COR-L47 (cell line): ENCODE measurements at regions not wholly inside any gene's neighbourhood (a gene's known extent, or its start where the extent isn't known, plus 50 kb on each side); places are given as distances from the start of the nearest gene placed in this dataset.
A peak's percentile ranks its signal among the peaks of the same experiment; 100 is the strongest.

Experiments used
- DNase-seq: peaks from one replicate; lab custom pipeline; 2025; lab: John Stamatoyannopoulos, UW

GRCh38 chr20:59376109-59376841 lies 75.9 kb downstream of the EDN3 start:
- DNase-seq, result no peak

- DNase-seq, result no peak
Observed at GRCh38 chr20:59376998-59377397, 76.6 kb downstream of the EDN3 start.

GRCh38 chr20:59377842-59378241 lies 77.4 kb downstream of the EDN3 start:
- no peak for DNase-seq

GRCh38 chr20:59378396-59378795 lies 78.0 kb downstream of the EDN3 start:
- DNase-seq, result no peak

GRCh38 chr20:59378966-59379365 lies 78.6 kb downstream of the EDN3 start:
- no peak for DNase-seq

- no peak for DNase-seq
Observed at GRCh38 chr20:59381689-59382088, 81.3 kb downstream of the EDN3 start.

- DNase-seq, result no peak
Observed at GRCh38 chr20:59382157-59382725, 81.8 kb downstream of the EDN3 start.

GRCh38 chr20:59382907-59383306 lies 82.5 kb downstream of the EDN3 start:
- DNase-seq, result no peak

GRCh38 chr20:59385038-59385437 lies 84.6 kb downstream of the EDN3 start:
- no peak for DNase-seq

- DNase-seq, result no peak
Observed at GRCh38 chr20:59385480-59385879, 85.1 kb downstream of the EDN3 start.

- DNase-seq, result no peak
Observed at GRCh38 chr20:59386809-59387208, 86.4 kb downstream of the EDN3 start.

- no peak for DNase-seq
Observed at GRCh38 chr20:59387891-59388290, 87.5 kb downstream of the EDN3 start.

- no peak for DNase-seq
Observed at GRCh38 chr20:59388402-59388801, 88.0 kb downstream of the EDN3 start.

GRCh38 chr20:59390437-59390836 lies 90.0 kb downstream of the EDN3 start:
- DNase-seq, result no peak

GRCh38 chr20:59391975-59392374 lies 91.6 kb downstream of the EDN3 start:
- DNase-seq, result no peak

- DNase-seq, result no peak
Observed at GRCh38 chr20:59392736-59393135, 92.3 kb downstream of the EDN3 start.

GRCh38 chr20:59393142-59393541 lies 92.7 kb downstream of the EDN3 start:
- no peak for DNase-seq

GRCh38 chr20:59395729-59396128 lies 95.3 kb downstream of the EDN3 start:
- DNase-seq, result no peak

- DNase-seq, result no peak
Observed at GRCh38 chr20:59398537-59399205, 98.3 kb downstream of the EDN3 start.

GRCh38 chr20:59399426-59400099 lies 99.2 kb downstream of the EDN3 start:
- DNase-seq, result no peak

GRCh38 chr20:59400708-59401107 lies 100.3 kb downstream of the EDN3 start:
- DNase-seq, result no peak

- DNase-seq, result peak; percentile 56
Observed at GRCh38 chr20:59402681-59403080, 102.3 kb downstream of the EDN3 start.
